Mesenchymal stem cell (in vitro differentiated cells and primary cell): ENCODE measurements at regions not wholly inside any gene's neighbourhood (a gene's known extent, or its start where the extent isn't known, plus 50 kb on each side); places are given as distances from the start of the nearest gene placed in this dataset.

Experiments used
- DNase-seq: peaks from one replicate; pipeline ENCODE4 v3.0.0-alpha.2; 2013
- H2AFZ ChIP-seq: one replicate; pipeline ENCODE4 v1.6.1; 2013; ENCODE audit warnings: low read depth, mild to moderate bottlenecking, control low read depth, inconsistent platforms, low read length, moderate library complexity
- H2AK5ac ChIP-seq: 2 replicates; pipeline ENCODE4 v1.6.1; 2013; ENCODE audit warnings: low read length, moderate library complexity, mild to moderate bottlenecking, inconsistent platforms; ENCODE audit not compliant: severe bottlenecking
- H2BK120ac ChIP-seq: one replicate; pipeline ENCODE4 v1.6.1; 2013; ENCODE audit warnings: low read depth, mild to moderate bottlenecking, inconsistent platforms, low read length, moderate library complexity
- H2BK12ac ChIP-seq, 2 experiments: one replicate each; pipeline ENCODE4 v1.6.1; 2013; ENCODE audit warnings: inconsistent platforms in 2 of 2, low read length in 2 of 2, mild to moderate bottlenecking in 2 of 2, moderate library complexity in 2 of 2, control low read depth in 1 of 2
- H2BK15ac ChIP-seq: one replicate; pipeline ENCODE4 v1.6.1; 2013; ENCODE audit warnings: mild to moderate bottlenecking, low read depth, inconsistent platforms; ENCODE audit not compliant: poor library complexity, severe bottlenecking
- H2BK5ac ChIP-seq: 2 replicates; pipeline ENCODE4 v1.6.1; 2013; ENCODE audit warnings: low read depth, mild to moderate bottlenecking, low read length, control low read depth, inconsistent platforms; ENCODE audit not compliant: poor library complexity, severe bottlenecking
- H3K14ac ChIP-seq, 2 experiments: one replicate each; pipeline ENCODE4 v1.6.1; 2013; ENCODE audit warnings: inconsistent platforms in 2 of 2, low read length in 2 of 2, control low read depth in 1 of 2, mild to moderate bottlenecking in 1 of 2, moderate library complexity in 1 of 2
- H3K18ac ChIP-seq, 2 experiments: one replicate each; pipeline ENCODE4 v1.6.1; 2013; ENCODE audit warnings: inconsistent platforms in 2 of 2, low read length in 2 of 2, control low read depth in 1 of 2, low read depth in 1 of 2, mild to moderate bottlenecking in 1 of 2
- H3K23ac ChIP-seq, 2 experiments: one replicate each; pipeline ENCODE4 v1.6.1; 2013; ENCODE audit warnings: inconsistent platforms in 2 of 2, low read length in 2 of 2, mild to moderate bottlenecking in 2 of 2, moderate library complexity in 2 of 2, control low read depth in 1 of 2
- H3K27ac ChIP-seq: 2 replicates; pipeline ENCODE4 v1.5.1; 2013; ENCODE audit warnings: mild to moderate bottlenecking, moderate library complexity, low read length, control low read depth, inconsistent platforms; ENCODE audit not compliant: poor library complexity, severe bottlenecking
- H3K27me3 ChIP-seq, 2 experiments: 2 replicates each; pipeline versions ENCODE4 v1.6.1 to v1.7.0; 2013; ENCODE audit warnings: low read length in 2 of 2, mild to moderate bottlenecking in 2 of 2, moderate library complexity in 2 of 2, control low read depth in 1 of 2, inconsistent platforms in 1 of 2; ENCODE audit not compliant: control insufficient read depth in 1 of 2, insufficient read depth in 1 of 2
- H3K36me3 ChIP-seq, 2 experiments: 2 replicates each; pipeline versions ENCODE4 v1.6.1 to v1.7.0; 2013; ENCODE audit warnings: low read length in 2 of 2, control low read depth in 1 of 2, inconsistent platforms in 1 of 2, low read depth in 1 of 2, mild to moderate bottlenecking in 1 of 2; ENCODE audit not compliant: insufficient read depth in 2 of 2, control insufficient read depth in 1 of 2
- H3K4ac ChIP-seq, 2 experiments: one replicate each; pipeline ENCODE4 v1.6.1; 2013; ENCODE audit warnings: inconsistent platforms in 2 of 2, low read length in 2 of 2, mild to moderate bottlenecking in 2 of 2, moderate library complexity in 2 of 2, control low read depth in 1 of 2, low read depth in 1 of 2
- H3K4me1 ChIP-seq: 2 replicates; pipeline ENCODE4 v1.6.1; 2013; ENCODE audit warnings: low read depth, low read length, control low read depth; ENCODE audit not compliant: control insufficient read depth, insufficient read depth
- H3K4me2 ChIP-seq: 2 replicates; pipeline ENCODE4 v1.6.1; 2013; ENCODE audit warnings: low read length, mild to moderate bottlenecking, inconsistent platforms; ENCODE audit not compliant: poor library complexity, severe bottlenecking
- H3K4me3 ChIP-seq, 2 experiments: 2 replicates each; pipeline versions ENCODE4 v1.5.1 to v1.7.0; 2013; ENCODE audit warnings: low read length in 2 of 2, mild to moderate bottlenecking in 2 of 2, control low read depth in 1 of 2, low read depth in 1 of 2; ENCODE audit not compliant: insufficient read depth in 1 of 2
- H3K79me1 ChIP-seq: replicated peaks from 2 replicates; pipeline ENCODE4 v1.6.1; 2013; ENCODE audit warnings: mild to moderate bottlenecking, control low read depth, low read length, inconsistent platforms; ENCODE audit not compliant: poor library complexity, severe bottlenecking
- H3K9ac ChIP-seq: 2 replicates; pipeline ENCODE4 v1.7.0; 2013; ENCODE audit warnings: mild to moderate bottlenecking, low read length, moderate library complexity
- H3K9me3 ChIP-seq: 2 replicates; pipeline ENCODE4 v1.7.0; 2013; ENCODE audit warnings: mild to moderate bottlenecking, low read length; ENCODE audit not compliant: control insufficient read depth
- H4K8ac ChIP-seq: one replicate; pipeline ENCODE4 v1.6.1; 2013; ENCODE audit warnings: inconsistent platforms, mild to moderate bottlenecking, low read length, moderate library complexity
- H4K91ac ChIP-seq: one replicate; pipeline ENCODE4 v1.6.1; 2013; ENCODE audit warnings: mild to moderate bottlenecking, low read length, inconsistent platforms
- WGBS: methylation state at CpG from one replicate; pipeline ENCODE4 v1.1.7; 2013; ENCODE audit warnings: mixed read lengths; 5-methylcytosine and 5-hydroxymethylcytosine counted together

DNA sequence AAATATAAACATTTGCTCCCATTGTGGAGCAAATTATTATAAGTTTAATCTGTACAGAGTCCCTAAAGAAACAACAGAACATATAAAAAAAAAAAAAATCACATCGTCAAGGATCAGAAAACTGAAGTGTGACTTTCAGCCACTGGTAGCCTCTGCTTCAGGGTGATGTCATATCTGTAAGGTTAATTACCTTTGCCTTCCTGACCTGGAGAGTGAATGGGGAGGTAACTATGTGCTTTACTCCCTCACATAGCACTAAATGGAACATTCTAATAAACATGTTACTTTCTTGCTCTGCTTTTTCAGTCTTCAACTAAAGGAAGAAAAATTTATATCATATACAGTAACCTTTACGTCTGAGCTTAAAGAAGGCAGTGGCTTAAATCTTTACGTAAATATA lies 70.3 kb upstream of the TRPM3 start:
- Histone ChIP-seq H3K27me3 (no peaks in the 10 kb centered on the region), H2BK120ac (no peak overlapping the region), H3K4me2 (no peak overlapping the region), H3K14ac (no peak overlapping the region), H3K9ac (no peak overlapping the region), H3K27ac (no peak overlapping the region), H3K23ac (no peak overlapping the region), H3K79me1 (no peaks in the 10 kb centered on the region), H2BK15ac (no peak overlapping the region), H2BK5ac (no peak overlapping the region), H2AK5ac (no peak overlapping the region), H4K91ac (no peak overlapping the region), H2BK12ac (no peak overlapping the region), H3K36me3 (no peaks in the 10 kb centered on the region), H3K4me3 (no peak overlapping the region), H3K9me3 (peaks cover 4% of the 10 kb centered on the region), H4K8ac (no peak overlapping the region), H2AFZ (no peak overlapping the region), H3K18ac (no peak overlapping the region), H3K4me1 (no peaks in the 10 kb centered on the region), H3K4ac (no peak overlapping the region)
- no CpG with 5 or more reads among the region's 3 CpGs for WGBS
- no peak for DNase-seq

DNA sequence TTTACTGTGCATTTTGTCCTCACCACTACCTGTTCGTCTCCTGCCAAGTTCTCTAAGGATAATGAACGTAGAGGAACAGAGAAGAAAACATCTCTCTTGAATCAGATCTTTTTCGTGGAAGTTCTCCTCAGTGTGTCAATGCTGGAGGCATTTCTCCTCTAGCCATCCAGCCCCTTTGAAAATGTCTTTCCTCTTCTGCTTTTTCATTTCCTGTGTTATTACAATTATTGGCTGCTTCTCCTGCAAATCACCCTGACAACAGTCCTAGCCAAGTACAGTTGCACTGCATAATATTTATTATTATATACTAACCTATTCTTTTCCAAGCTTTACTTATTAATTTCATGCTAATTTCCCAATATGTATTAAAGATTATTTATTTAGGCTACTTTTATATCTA lies 61.8 kb upstream of the TRPM3 start:
- H2BK12ac ChIP-seq, result no peak overlapping the region
- H3K4ac ChIP-seq, result no peak overlapping the region
- H4K91ac ChIP-seq, result no peak overlapping the region
- no peak overlapping the region for H2AFZ ChIP-seq
- WGBS, result 81% methylated on average over 3 of the region's 3 CpGs
- no peak overlapping the region for H3K4me2 ChIP-seq
- no peaks in the 10 kb centered on the region for H3K27me3 ChIP-seq
- H3K4me3 ChIP-seq, result no peak overlapping the region
- H2BK5ac ChIP-seq, result no peak overlapping the region
- H3K9ac ChIP-seq, result no peak overlapping the region
- no peak overlapping the region for H3K23ac ChIP-seq
- H3K79me1 ChIP-seq, result no peaks in the 10 kb centered on the region
- H3K27ac ChIP-seq, result no peak overlapping the region
- H3K36me3 ChIP-seq, result no peaks in the 10 kb centered on the region
- H3K14ac ChIP-seq, result no peak overlapping the region
- no peaks in the 10 kb centered on the region for H3K4me1 ChIP-seq
- no peak for DNase-seq
- H2AK5ac ChIP-seq, result no peak overlapping the region
- no peak overlapping the region for H4K8ac ChIP-seq
- no peak overlapping the region for H3K18ac ChIP-seq
- no peak overlapping the region for H2BK15ac ChIP-seq
- H2BK120ac ChIP-seq, result no peak overlapping the region
- H3K9me3 ChIP-seq, result no peaks in the 10 kb centered on the region

DNA sequence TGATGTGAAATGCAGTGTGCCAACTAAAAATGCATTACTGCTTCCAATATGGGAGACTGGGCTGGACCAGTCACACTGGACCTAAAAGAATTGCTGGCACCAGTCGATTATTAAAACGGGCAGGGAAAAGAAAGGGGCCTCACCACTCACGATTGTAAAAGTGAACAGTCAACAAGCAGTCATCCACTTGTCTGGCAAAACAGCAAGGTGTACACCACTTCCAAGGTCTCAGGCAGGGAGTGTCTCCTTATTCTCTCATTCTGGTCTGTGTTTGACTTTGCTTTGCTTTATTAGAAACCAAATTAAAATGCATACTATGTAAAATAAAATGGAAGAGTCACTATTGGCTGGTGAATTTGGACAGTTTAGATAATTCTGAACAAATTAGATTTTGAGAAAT lies 57.8 kb upstream of the TRPM3 start:
- Histone ChIP-seq H3K79me1 (no peaks in the 10 kb centered on the region), H3K14ac (no peak overlapping the region)
- 67% methylated on average over 3 of the region's 3 CpGs for WGBS

DNA sequence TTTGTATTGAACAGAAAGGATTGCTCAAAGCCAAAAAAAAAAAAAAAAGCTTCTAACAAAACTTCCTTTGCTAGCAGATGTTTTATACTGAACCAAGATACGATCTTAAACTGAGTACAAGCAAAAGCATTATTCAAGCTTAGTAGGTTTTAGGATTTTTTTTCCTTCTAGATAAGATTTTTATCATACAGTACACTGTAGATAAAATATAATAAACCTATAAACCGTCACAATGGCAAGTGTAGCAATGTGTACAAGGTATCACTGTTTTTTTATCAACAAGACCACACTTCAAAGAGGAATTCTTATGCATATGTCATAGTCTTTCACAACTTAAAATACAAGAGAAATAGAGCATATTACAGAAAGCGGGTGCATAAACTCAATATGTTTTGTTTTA lies 56.5 kb upstream of the TRPM3 start:
- Histone ChIP-seq H3K18ac (no peak overlapping the region), H2AK5ac (no peak overlapping the region), H2BK15ac (no peak overlapping the region), H2BK5ac (no peak overlapping the region), H3K9me3 (no peaks in the 10 kb centered on the region), H3K27me3 (no peaks in the 10 kb centered on the region), H3K4me2 (no peak overlapping the region), H4K8ac (no peak overlapping the region), H3K9ac (no peak overlapping the region), H2BK120ac (no peak overlapping the region), H3K4me3 (no peak overlapping the region), H3K79me1 (no peaks in the 10 kb centered on the region), H3K14ac (no peak overlapping the region), H2BK12ac (no peak overlapping the region), H3K4me1 (no peaks in the 10 kb centered on the region), H3K4ac (no peak overlapping the region), H3K23ac (no peak overlapping the region), H3K36me3 (no peaks in the 10 kb centered on the region), H4K91ac (no peak overlapping the region), H2AFZ (no peak overlapping the region), H3K27ac (no peak overlapping the region)
- DNase-seq, result no peak
- WGBS, result no CpG with 5 or more reads among the region's 3 CpGs

More for the DNA sequence above, 57.8 kb upstream of the TRPM3 start:
- H3K4me1 ChIP-seq, result no peaks in the 10 kb centered on the region
- H3K4me3 ChIP-seq, result no peak overlapping the region
- no peak overlapping the region for H4K91ac ChIP-seq
- no peak overlapping the region for H3K4me2 ChIP-seq
- no peaks in the 10 kb centered on the region for H3K9me3 ChIP-seq
- no peak overlapping the region for H3K9ac ChIP-seq
- H2BK12ac ChIP-seq, result no peak overlapping the region
- no peak overlapping the region for H3K27ac ChIP-seq
- no peaks in the 10 kb centered on the region for H3K27me3 ChIP-seq
- H2AFZ ChIP-seq, result no peak overlapping the region
- no peak overlapping the region for H2AK5ac ChIP-seq
- no peak overlapping the region for H2BK120ac ChIP-seq
- H2BK5ac ChIP-seq, result no peak overlapping the region
- no peak for DNase-seq
- H3K18ac ChIP-seq, result no peak overlapping the region
- no peak overlapping the region for H3K4ac ChIP-seq
- H3K23ac ChIP-seq, result no peak overlapping the region
- no peaks in the 10 kb centered on the region for H3K36me3 ChIP-seq
- H4K8ac ChIP-seq, result no peak overlapping the region
- no peak overlapping the region for H2BK15ac ChIP-seq
